ENCODE measurements at regions not wholly inside any gene's neighbourhood (a gene's known extent, or its start where the extent isn't known, plus 50 kb on each side); places are given as distances from the start of the nearest gene placed in this dataset.

- peaks cover 6% of the 10 kb centered on the region for H3K27me3 ChIP-seq (ENCODE audit: insufficient read depth)
- H3K9ac ChIP-seq: no peak overlapping the region
- no peak overlapping the region for H3K4me2 ChIP-seq
- H3K27ac ChIP-seq (ENCODE audit: low read depth in 2 of 2, low read length in 1 of 2): no peak overlapping the region
- no peaks in the 10 kb centered on the region for H3K79me2 ChIP-seq (ENCODE audit: insufficient read depth)
- no peaks in the 10 kb centered on the region for H3K36me3 ChIP-seq (replicated peaks in 1 of 2; ENCODE audit: control insufficient read depth in 1 of 2, insufficient read depth in 2 of 2, low read length in 1 of 2)
- no peaks in the 10 kb centered on the region for H3K9me2 ChIP-seq
- ChIA-PET CTCF (no interaction called here), POLR2A (no interaction called here)
- H3K4me1 ChIP-seq (ENCODE audit: control insufficient read depth in 1 of 2, insufficient read depth in 2 of 2, low read depth in 1 of 2, low read length in 1 of 2): no peaks in the 10 kb centered on the region
- DNase-seq: no peak
- TF ChIP-seq SIN3A (IDR thresholded peaks at IDR 0.05; ENCODE audit: borderline replicate concordance, low read depth, low read length) (no peak), FOSL2 (IDR thresholded peaks at IDR 0.05; ENCODE audit: borderline replicate concordance, low read depth) (no peak), USF1 (IDR thresholded peaks at IDR 0.05; ENCODE audit: borderline replicate concordance, low read depth) (no peak), MEF2A (IDR thresholded peaks at IDR 0.05; ENCODE audit: borderline replicate concordance, low read depth) (no peak), MAX (IDR thresholded peaks at IDR 0.05; ENCODE audit: low read depth) (no peak), PBX3 (IDR thresholded peaks at IDR 0.05) (no peak), JUND (IDR thresholded peaks at IDR 0.05) (no peak), EP300 (IDR thresholded peaks at IDR 0.05; ENCODE audit: borderline replicate concordance in 1 of 2, low read depth in 1 of 2, low read length in 1 of 2) (no peak)
- no peaks in the 10 kb centered on the region for H3K9me3 ChIP-seq
- H2AFZ ChIP-seq (ENCODE audit: low read depth): no peak overlapping the region
- no peak overlapping the region for H3K4me3 ChIP-seq (ENCODE audit: low read depth in 2 of 2, low read length in 1 of 2)
- no peaks in the 10 kb centered on the region for H4K20me1 ChIP-seq (ENCODE audit: insufficient read depth)
- no peaks in the 10 kb centered on the region for H3F3A ChIP-seq (replicated peaks; ENCODE audit: insufficient read depth)
- WGBS (ENCODE audit: low lambda C conversion rate): 21% methylated on average over 1 of the region's 1 CpG
Observed at GRCh38 chrX:13911586-13911985, 94.7 kb upstream of the GPM6B start.

DNA sequence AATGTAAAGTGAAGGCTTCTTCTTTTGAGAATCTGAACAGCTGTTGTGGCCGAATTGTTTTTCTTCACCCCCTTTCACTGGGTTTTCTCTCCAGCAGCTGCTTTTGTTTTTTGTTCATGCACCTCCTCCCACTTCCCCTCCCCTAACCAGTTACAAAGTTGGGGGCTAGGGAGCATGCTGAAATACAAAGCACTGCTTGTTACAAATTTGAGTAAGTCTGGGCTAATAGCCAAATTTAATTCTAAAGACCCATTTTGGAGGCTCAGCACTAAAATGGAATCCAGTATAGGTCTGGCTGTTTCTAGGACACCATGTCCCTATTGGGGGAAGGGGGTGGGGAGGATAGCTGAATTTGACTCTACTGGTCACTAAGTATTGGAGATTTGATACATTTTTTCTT is 89.2 kb upstream of the GPM6B start:
- no peaks in the 10 kb centered on the region for H3K9me3 ChIP-seq
- H3K4me1 ChIP-seq (ENCODE audit: control insufficient read depth in 1 of 2, insufficient read depth in 2 of 2, low read depth in 1 of 2, low read length in 1 of 2): no peaks in the 10 kb centered on the region
- no peak for DNase-seq
- no peaks in the 10 kb centered on the region for H4K20me1 ChIP-seq (ENCODE audit: insufficient read depth)
- H3K4me3 ChIP-seq (ENCODE audit: low read depth in 2 of 2, low read length in 1 of 2): no peak overlapping the region
- no peaks in the 10 kb centered on the region for H3F3A ChIP-seq (replicated peaks; ENCODE audit: insufficient read depth)
- 31% methylated on average over 1 of the region's 1 CpG for WGBS (ENCODE audit: low lambda C conversion rate)
- no peak for TF ChIP-seq GABPA (IDR thresholded peaks at IDR 0.05; ENCODE audit: low read depth)
- TF ChIP-seq EP300 (IDR thresholded peaks at IDR 0.05; ENCODE audit: borderline replicate concordance in 1 of 2, low read depth in 1 of 2, low read length in 1 of 2): no peak
- no peak for TF ChIP-seq MEF2A (IDR thresholded peaks at IDR 0.05; ENCODE audit: borderline replicate concordance, low read depth)
- no peak for TF ChIP-seq IRF3 (IDR thresholded peaks at IDR 0.05; ENCODE audit: low read depth, low read length)
- no peak for TF ChIP-seq ELF1 (IDR thresholded peaks at IDR 0.05)
- no peak for TF ChIP-seq YY1 (IDR thresholded peaks at IDR 0.05; ENCODE audit: low read depth)
- TF ChIP-seq FOXM1 (IDR thresholded peaks at IDR 0.05; ENCODE audit: low read depth): no peak
- TF ChIP-seq FOXJ3 (CRISPR knock-in tag; IDR thresholded peaks at IDR 0.05): no peak
- TF ChIP-seq MAX (IDR thresholded peaks at IDR 0.05; ENCODE audit: low read depth): no peak
- TF ChIP-seq SMC3 (IDR thresholded peaks at IDR 0.05; ENCODE audit: low read depth, low read length): no peak
- CTCF ChIA-PET: no interaction called here
- H3K9me2 ChIP-seq: no peaks in the 10 kb centered on the region
- no peak overlapping the region for H3K4me2 ChIP-seq
- no peak overlapping the region for H3K9ac ChIP-seq
- no peak overlapping the region for H2AFZ ChIP-seq (ENCODE audit: low read depth)
- H3K27ac ChIP-seq (ENCODE audit: low read depth in 2 of 2, low read length in 1 of 2): no peak overlapping the region
- no peaks in the 10 kb centered on the region for H3K36me3 ChIP-seq (replicated peaks in 1 of 2; ENCODE audit: control insufficient read depth in 1 of 2, insufficient read depth in 2 of 2, low read length in 1 of 2)
- no peaks in the 10 kb centered on the region for H3K79me2 ChIP-seq (ENCODE audit: insufficient read depth)
- POLR2A ChIA-PET: no interaction called here
- no peaks in the 10 kb centered on the region; the same call in none of the 2 replicates for H3K27me3 ChIP-seq (ENCODE audit: insufficient read depth)

Measured in SK-N-SH (cell line).